Natural killer cell (primary cell): ENCODE measurements at regions not wholly inside any gene's neighbourhood (a gene's known extent, or its start where the extent isn't known, plus 50 kb on each side); places are given as distances from the start of the nearest gene placed in this dataset.

Experiments
- ATAC-seq, 3 donors: fragments of 150-1000 bp in 2 of 3; fragments of 200-7000 bp in 1 of 3; cut with Tn5 transposase; 1 replicate in 1 of 3; 2 replicates in 2 of 3; pipeline ENCODE4 v1.10.0; 2021; ENCODE audit warnings: mild to moderate bottlenecking in 2 of 3, moderate library complexity in 2 of 3
- DNase-seq, 2 donors: peaks; one replicate each; pipeline versions ENCODE4 v3.0.0 to v3.0.0-alpha.2; 2013 to 2021; ENCODE audit warnings: mixed read lengths in 1 of 2
- H3K27ac ChIP-seq: one replicate; pipeline ENCODE4 v1.5.1; 2013; ENCODE audit warnings: mild to moderate bottlenecking, low read length
- H3K27me3 ChIP-seq: one replicate; pipeline ENCODE4 v1.6.1; 2013; ENCODE audit warnings: low read length; ENCODE audit not compliant: control insufficient read depth, insufficient read depth
- H3K36me3 ChIP-seq: one replicate; pipeline ENCODE4 v1.6.1; 2013; ENCODE audit warnings: low read length; ENCODE audit not compliant: control insufficient read depth, insufficient read depth
- H3K4me1 ChIP-seq: one replicate; pipeline ENCODE4 v1.6.1; 2013; ENCODE audit warnings: low read length; ENCODE audit not compliant: control insufficient read depth, insufficient read depth
- H3K4me3 ChIP-seq: one replicate; pipeline ENCODE4 v1.5.1; 2013; ENCODE audit warnings: low read length
- H3K9me3 ChIP-seq: one replicate; pipeline ENCODE4 v1.6.1; 2013; ENCODE audit warnings: low read length; ENCODE audit not compliant: control insufficient read depth, insufficient read depth
- H3K27ac Mint-ChIP-seq, 2 donors: one replicate each; pipeline ENCODE4 v1.8.0; 2022; ENCODE audit warnings: mild to moderate bottlenecking in 2 of 2, mixed read lengths in 2 of 2, moderate library complexity in 1 of 2
- H3K27me3 Mint-ChIP-seq, 2 donors: one replicate each; pipeline ENCODE4 v1.8.0; 2022; ENCODE audit warnings: low read depth in 2 of 2, mixed read lengths in 2 of 2
- H3K36me3 Mint-ChIP-seq: one replicate; pipeline ENCODE4 v1.8.0; 2022; ENCODE audit warnings: mixed read lengths
- H3K4me1 Mint-ChIP-seq, 2 donors: one replicate each; pipeline ENCODE4 v1.8.0; 2022; ENCODE audit warnings: mixed read lengths in 2 of 2
- H3K4me3 Mint-ChIP-seq: one replicate; pipeline ENCODE4 v1.8.0; 2022; ENCODE audit warnings: mild to moderate bottlenecking, moderate library complexity, mixed read lengths
- H3K9me3 Mint-ChIP-seq, 2 donors: one replicate each; pipeline ENCODE4 v1.8.0; 2022; ENCODE audit warnings: mixed read lengths in 2 of 2
- CTCF ChIP-seq: fragments of 200-600 bp; IDR thresholded peaks from one replicate; pipeline ENCODE4 v1.8.0; 2022; ENCODE audit warnings: antibody characterized with exemption
- WGBS: methylation state at CpG from one replicate; pipeline ENCODE4 v1.1.7; 2013; ENCODE audit warnings: missing lambda C conversion rate; ENCODE audit not compliant: insufficient coverage; 5-methylcytosine and 5-hydroxymethylcytosine counted together
- intact Hi-C: fragments of 100-400 bp; cut with micrococcal nuclease; formaldehyde crosslinking; loops from one replicate; pipeline ENCODE4 v1.14.2; 2022

DNA sequence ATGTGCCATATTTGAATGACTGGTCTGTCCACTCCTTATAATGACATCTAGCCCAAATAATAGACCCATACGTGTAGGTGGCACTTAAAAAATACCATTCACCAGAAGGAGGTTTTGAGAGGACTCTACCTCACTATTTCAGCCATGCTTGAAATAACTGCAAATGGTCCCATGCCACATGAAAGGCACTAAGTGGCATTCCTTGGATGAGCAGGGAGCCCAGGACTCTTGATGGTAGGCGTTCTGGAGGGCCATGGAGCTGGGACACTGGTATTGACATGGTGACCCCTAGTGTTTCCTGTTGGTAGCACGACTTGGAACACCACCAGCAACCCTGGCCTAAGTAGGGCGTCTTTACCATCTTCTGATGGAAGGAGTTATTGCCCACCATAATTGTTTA, 148.7 kb upstream of the ZFHX3 start:
- intact Hi-C loops: loop anchor here (1.0 to 5.0 kb wide), 3 partner anchors 364 to 794 kb away; no protein-coding TSS in a partner anchor
- H3K4me1 Mint-ChIP-seq: no peaks in the 10 kb centered on the region
- WGBS: 19% methylated on average over 3 of the region's 4 CpGs
- DNase-seq (peak; percentile 35 to 48), ATAC-seq (peak; percentile 67 to 90 (median 77))
- H3K4me3 ChIP-seq: no peak overlapping the region
- TF ChIP-seq CTCF: peak; percentile 77
- no peaks in the 10 kb centered on the region for H3K27me3 ChIP-seq
- no peaks in the 10 kb centered on the region for H3K9me3 ChIP-seq
- no peak overlapping the region for H3K27ac Mint-ChIP-seq
- H3K4me3 Mint-ChIP-seq: no peak overlapping the region
- no peaks in the 10 kb centered on the region for H3K36me3 ChIP-seq
- H3K9me3 Mint-ChIP-seq: no peaks in the 10 kb centered on the region
- H3K27ac ChIP-seq: no peak overlapping the region
- H3K27me3 Mint-ChIP-seq: peaks cover 3 to 7% of the 10 kb centered on the region in 2 donors
- no peaks in the 10 kb centered on the region for H3K36me3 Mint-ChIP-seq
- no peaks in the 10 kb centered on the region for H3K4me1 ChIP-seq

GRCh38 chr16:73193464-73193863, 145.5 kb upstream of the ZFHX3 start:
- ATAC-seq: peak in 1 of 3 donors; percentile 28
- Mint-ChIP-seq H3K9me3 (no peaks in the 10 kb centered on the region), H3K4me3 (no peak overlapping the region), H3K4me1 (no peaks in the 10 kb centered on the region), H3K27ac (no peak overlapping the region), H3K36me3 (no peaks in the 10 kb centered on the region), H3K27me3 (peaks cover 7 to 14% of the 10 kb centered on the region in 2 donors)
- intact Hi-C loops: no loop called here
- Histone ChIP-seq H3K27ac (no peak overlapping the region), H3K4me1 (no peaks in the 10 kb centered on the region), H3K9me3 (no peaks in the 10 kb centered on the region), H3K4me3 (no peak overlapping the region), H3K27me3 (no peaks in the 10 kb centered on the region), H3K36me3 (no peaks in the 10 kb centered on the region)
- no CpG with 5 or more reads among the region's 1 CpG for WGBS
- DNase-seq: no peak
- TF ChIP-seq CTCF: no peak

GRCh38 chr16:73192232-73192894, 144.4 kb upstream of the ZFHX3 start:
- 93% methylated on average over 19 of the region's 19 CpGs for WGBS
- Mint-ChIP-seq H3K4me3 (no peak overlapping the region), H3K36me3 (no peaks in the 10 kb centered on the region), H3K27me3 (peaks cover 7 to 14% of the 10 kb centered on the region in 2 donors), H3K4me1 (no peaks in the 10 kb centered on the region), H3K9me3 (no peaks in the 10 kb centered on the region), H3K27ac (no peak overlapping the region)
- DNase-seq (no peak), ATAC-seq (no peak)
- TF ChIP-seq CTCF: no peak
- Histone ChIP-seq H3K4me1 (no peaks in the 10 kb centered on the region), H3K27ac (no peak overlapping the region), H3K36me3 (no peaks in the 10 kb centered on the region), H3K9me3 (no peaks in the 10 kb centered on the region), H3K27me3 (no peaks in the 10 kb centered on the region), H3K4me3 (no peak overlapping the region)
- intact Hi-C loops: no loop called here

- Mint-ChIP-seq H3K36me3 (no peaks in the 10 kb centered on the region), H3K9me3 (no peaks in the 10 kb centered on the region), H3K27ac (no peak overlapping the region), H3K4me3 (no peak overlapping the region), H3K27me3 (peaks cover 7 to 14% of the 10 kb centered on the region in 2 donors), H3K4me1 (no peaks in the 10 kb centered on the region)
- H3K27me3 ChIP-seq: no peaks in the 10 kb centered on the region
- TF ChIP-seq CTCF: no peak
- H3K9me3 ChIP-seq: no peaks in the 10 kb centered on the region
- no peak overlapping the region for H3K4me3 ChIP-seq
- H3K27ac ChIP-seq: no peak overlapping the region
- WGBS: 83% methylated on average over 7 of the region's 8 CpGs
- H3K4me1 ChIP-seq: no peaks in the 10 kb centered on the region
- ATAC-seq (no peak), DNase-seq (no peak)
- intact Hi-C loops: no loop called here
- no peaks in the 10 kb centered on the region for H3K36me3 ChIP-seq
Observed at GRCh38 chr16:73191660-73192046, 143.7 kb upstream of the ZFHX3 start.
